ENCODE measurements at regions not wholly inside any gene's neighbourhood (a gene's known extent, or its start where the extent isn't known, plus 50 kb on each side); places are given as distances from the start of the nearest gene placed in this dataset.

- TF ChIP-seq POLR2A (IDR thresholded peaks at IDR 0.05) (no peak), CTCF (IDR thresholded peaks at IDR 0.05) (no peak), EP300 (IDR thresholded peaks at IDR 0.05) (no peak), POLR2AphosphoS5 (IDR thresholded peaks at IDR 0.05) (no peak)
Measured at GRCh38 chr4:148881860-148882643, 439.8 kb upstream of the NR3C2 start.
